CD4-positive, alpha-beta T cell treated with Interleukin-4 for 4 hours (primary cell): ENCODE measurements at regions not wholly inside any gene's neighbourhood (a gene's known extent, or its start where the extent isn't known, plus 50 kb on each side); places are given as distances from the start of the nearest gene placed in this dataset.

Experiments used
- DNase-seq: peaks from one replicate; pipeline ENCODE4 v3.0.0-alpha.2; 2020

DNA sequence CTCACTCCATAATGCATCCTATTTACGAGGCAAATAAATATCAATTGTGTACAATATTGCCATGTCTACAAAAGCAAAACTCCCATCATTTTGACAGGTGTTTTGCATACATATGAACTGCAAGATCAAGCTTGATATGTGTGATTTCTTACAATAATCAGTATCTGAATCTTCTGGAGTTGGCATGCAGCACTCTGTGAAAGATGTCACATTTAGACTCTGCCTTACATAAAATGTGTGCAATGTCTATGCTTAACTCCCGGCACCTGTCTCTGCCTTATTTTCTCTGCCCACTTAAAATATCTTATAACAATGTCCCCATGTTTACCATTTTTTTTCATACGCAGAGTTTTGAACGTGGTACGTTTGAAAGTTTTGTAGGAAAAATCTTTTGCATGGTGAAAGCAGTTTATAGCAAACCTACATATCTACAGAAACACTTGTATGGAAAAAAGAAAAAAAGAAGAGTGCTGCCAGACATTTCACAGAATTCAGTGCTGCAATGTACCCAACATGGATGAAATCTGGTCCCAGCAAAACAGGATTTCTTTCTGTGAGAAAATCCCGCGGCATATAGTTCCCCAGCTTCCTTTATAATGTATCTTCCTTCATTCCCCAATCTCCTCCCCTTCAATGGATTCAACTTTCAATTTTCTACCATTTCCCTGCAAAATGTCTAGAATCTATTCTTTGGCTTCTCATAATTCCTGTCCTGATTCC is 114.1 kb upstream of the NRP1 start:
- DNase-seq: no peak

DNA sequence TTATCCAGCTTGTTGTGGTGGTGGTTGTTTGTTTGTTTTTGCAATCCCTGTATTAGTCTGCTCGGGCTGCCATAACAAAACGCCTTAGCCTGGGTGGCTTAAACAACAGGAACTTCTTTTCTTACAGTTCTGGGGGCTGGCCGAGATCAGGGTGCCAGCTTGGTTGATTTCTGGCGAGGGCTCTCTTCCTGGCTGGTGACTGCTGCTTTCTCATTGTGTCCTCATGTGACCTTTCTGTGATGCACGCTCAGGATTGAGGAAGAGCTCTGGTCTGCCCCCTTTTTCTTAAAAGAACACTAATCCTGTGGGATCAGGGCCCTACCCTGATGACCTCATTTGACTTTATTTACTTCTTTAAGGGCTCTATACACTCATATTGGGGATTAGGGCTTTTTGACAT is 107.1 kb upstream of the NRP1 start:
- DNase-seq: no peak

DNA sequence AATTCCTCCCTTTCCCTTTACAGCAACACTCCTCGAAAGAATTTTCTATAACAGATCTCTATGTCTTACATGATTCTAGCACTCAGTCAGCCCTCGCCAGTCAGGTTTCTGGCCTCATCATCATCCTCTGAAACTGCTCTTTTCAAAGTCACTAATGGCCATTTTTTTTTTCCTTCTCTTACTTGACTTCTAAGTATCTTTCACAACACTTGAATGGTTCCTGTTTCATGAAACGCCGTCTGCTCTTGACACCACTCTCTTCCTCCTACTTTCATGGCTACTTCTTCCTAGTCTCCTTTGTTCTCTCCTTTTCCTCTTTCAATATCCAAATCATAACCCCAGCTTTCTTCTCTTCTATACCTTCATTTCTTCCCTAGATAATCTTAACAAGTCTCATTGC is 100.5 kb upstream of the NRP1 start:
- DNase-seq: no peak

DNA sequence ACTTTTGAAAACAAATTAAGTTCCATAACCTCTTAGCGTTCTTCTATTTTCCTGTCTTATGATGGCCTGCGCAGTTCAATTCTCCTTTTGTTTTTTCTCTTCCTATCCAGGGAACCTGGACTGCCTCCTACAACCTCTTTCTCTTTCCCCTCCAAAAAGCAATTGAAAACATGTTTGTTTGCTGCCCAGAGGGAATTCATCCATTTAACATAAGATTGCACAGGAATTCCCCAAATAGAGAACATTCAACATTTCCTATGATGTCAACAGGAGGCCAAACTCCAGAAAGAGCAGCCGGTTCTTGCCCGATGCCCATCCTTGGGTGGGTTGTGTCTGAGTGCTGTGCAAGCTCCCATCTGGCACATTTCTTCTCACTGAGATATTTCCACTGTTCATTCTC is 94.2 kb upstream of the NRP1 start:
- no peak for DNase-seq

DNA sequence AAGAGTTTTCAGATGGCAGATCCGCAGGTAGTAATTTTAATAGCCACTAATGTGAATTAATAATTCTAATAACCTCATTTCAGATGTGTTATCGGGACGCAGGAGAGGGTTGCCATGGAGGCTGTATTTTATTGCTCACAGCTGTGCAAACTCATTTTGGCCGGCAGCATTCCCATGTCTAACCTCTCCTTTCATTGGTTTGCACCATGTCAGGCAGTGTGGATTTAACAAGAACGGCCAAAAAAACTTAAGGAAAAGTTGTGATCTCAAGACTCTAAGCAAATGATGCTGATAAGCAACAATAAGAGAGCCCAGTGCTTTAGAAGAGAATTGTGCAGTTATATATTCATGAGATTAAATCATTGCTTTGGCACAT is 88.7 kb upstream of the NRP1 start:
- no peak for DNase-seq

DNA sequence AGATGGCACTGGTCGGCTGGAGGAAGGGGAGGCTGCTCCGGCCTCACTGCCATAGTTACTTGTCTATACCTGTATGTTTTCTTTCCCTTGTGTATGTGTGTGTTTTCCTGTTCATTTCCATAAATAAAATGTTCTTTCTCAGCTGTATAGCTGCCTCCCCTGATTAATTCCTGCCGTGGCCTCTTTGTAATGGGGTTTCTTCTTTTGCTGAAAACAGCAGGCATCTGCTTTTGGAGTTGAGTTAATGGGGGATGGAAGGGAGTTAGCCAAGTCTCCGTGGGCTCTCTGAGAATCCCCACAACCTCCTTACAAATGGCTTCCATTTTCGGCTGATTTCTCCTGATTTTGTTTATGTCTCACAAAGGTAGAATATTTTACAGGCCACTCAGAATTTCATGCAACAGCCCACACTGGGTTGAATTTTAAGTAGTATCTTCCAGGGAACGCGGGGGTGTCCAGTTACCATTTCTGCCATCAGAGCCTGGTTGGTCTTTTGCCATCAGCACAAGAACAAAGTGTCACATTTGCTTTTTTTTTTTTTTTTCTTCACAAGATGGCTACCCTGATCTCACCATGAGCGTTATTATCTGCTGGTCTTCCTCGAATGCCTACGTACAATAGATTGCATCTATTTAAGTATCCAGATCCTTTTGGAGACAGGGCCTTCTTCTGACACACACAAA is 88.1 kb upstream of the NRP1 start:
- no peak for DNase-seq

DNA sequence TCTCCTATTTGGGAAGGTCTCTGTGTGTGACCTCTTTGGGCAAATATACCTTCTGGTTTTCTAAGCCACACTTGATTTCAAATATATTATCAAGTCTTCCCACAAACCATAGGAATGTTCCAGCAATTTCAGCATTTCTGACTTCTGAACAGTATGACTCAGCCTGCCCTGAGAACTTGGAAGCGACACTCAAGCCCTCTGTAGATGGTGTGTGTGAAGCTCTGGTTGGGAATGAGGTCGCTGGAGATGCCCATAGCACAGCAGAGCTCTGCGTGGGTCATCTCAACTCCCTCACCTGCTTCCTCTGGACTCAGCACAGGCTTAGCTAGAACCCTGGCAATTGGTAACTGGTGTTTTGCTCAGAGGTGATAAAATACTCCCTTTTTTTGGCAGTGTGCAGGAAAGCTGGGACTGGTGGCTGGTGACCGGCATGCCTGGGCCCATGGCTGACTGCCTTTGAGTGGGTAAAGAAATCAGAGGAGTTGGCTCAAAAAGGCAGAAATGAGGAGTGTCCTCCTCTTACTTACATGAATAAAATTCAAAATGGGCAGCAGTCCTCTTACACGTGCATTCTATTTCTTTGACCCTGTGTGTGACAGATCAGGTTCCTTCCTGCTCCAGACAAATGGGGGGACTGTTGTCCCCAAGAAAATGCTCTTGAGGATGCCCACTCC is 87.5 kb upstream of the NRP1 start:
- no peak for DNase-seq

DNA sequence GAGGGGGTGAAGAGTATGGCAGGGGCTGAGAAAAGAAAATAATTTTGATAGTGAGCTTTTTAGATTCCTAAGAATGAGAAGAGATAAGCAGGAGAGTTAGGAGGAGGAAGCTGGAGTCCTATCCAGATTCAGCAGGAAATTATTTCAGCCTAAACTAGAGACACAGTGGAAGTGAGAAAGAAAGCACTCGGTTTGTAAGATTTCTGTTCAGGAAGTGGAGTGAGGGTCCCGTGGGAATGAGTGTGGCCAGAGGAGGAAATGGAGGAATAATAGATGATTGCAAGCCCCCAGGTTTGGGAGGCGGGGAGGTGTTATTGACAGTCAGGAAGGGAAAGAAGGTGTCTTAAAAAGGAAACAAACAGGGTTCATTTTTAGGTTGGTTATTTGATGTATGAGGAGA is 84.8 kb upstream of the NRP1 start:
- DNase-seq: no peak

DNA sequence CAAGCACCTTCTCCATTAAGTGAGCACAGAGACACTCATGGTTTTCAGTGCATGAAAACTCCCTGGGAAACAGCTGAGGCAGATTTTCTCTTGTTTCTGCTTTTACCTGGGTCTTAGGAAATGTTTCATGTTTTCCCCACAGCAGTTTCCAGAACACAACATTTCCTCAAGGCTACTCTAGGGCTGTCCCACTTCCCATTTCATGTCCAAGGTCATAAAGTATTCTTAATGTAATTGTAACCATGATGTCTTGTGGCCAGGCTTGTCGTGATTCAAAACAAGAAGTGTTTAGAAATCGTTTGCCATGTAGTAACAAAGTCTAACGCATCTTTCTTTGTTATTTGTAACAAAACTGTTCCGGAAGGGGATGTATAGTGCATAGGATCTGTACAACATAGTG is 83.8 kb upstream of the NRP1 start:
- no peak for DNase-seq

DNA sequence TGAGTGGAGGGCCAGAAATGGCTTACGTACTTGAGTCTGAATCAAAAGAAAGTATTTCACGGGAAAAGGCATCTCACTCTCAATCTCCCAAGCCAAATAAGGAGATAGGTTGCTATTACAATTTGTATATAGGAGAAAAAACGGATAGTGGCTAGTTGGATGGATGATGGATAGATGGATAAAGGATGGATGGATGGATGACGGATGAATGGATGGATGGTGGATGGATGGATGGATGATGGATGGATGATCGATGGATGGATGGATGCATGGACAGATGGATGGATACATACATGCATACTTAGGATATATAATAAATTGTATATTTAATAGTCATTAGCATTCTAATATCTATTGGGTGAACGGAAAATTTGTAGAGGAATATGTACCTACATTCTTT is 82.2 kb upstream of the NRP1 start:
- no peak for DNase-seq

DNA sequence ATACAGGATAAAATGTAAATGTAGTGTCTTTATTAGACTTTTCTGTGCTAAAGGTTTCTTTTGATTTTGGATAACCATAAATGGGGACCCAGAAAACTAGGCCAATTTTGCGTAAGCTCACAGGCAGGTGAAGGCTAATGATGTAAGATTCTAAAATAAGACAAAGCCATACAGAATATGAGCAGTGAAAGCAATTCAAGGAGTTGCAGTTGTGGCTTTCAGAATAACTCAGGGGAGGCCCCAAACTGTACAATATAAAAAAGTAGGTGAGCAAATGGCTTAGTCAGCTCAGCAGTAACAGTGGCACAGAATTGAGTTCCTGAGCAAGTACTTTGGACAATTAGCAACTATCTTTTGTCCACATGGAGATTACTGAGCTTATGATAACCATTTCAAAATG is 81.7 kb upstream of the NRP1 start:
- DNase-seq: no peak

DNA sequence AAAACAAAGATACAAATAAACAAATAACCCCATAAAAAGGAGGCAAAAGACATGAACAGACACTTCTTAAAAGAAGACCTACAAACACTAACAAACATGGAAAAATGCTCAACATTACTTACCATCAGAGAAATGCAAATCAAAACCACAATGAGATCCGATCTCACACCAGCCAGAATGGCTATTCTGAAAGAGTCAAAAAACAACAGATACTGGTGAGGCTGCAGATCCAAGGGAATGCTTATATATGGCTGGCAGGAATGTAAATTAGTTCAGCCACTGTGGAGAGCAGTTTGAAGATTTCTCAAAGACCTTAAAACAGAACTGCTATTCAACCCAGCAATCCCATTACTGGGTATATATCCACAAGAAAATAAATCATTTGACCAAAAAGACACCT is 80.4 kb upstream of the NRP1 start:
- no peak for DNase-seq

DNA sequence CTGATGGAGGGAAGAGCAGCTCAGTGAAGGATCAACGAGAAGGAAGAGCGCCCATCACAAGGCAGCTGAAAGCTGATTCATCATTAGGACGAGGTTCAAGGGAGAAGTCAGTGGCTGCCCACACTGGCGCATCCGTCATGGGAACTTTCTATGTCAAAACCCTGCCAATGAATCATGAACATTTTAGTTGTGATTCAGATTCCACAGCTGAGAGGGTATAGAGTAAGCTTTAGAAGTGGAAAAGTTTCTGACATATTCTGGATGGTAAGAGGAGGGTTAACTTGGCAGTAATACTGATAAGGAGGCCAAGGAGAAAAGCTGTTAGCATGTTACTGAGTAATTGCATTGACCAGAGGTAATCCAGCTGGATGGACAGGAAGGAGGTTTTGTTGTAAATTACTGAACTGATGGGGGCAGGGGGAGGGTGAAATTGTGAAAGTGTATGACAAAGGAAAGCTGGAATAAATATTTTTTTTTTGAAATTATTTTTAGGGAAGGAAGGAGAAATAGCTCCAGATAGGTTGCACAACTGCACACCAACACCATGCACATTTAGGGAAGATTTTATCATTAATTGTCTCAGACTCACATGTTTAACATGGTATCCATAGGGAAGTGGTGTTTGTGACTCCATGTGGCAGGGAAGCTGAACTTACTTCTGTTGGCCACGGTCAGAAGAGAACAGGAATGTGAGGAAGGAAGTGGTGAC is 78.3 kb upstream of the NRP1 start:
- no peak for DNase-seq

DNA sequence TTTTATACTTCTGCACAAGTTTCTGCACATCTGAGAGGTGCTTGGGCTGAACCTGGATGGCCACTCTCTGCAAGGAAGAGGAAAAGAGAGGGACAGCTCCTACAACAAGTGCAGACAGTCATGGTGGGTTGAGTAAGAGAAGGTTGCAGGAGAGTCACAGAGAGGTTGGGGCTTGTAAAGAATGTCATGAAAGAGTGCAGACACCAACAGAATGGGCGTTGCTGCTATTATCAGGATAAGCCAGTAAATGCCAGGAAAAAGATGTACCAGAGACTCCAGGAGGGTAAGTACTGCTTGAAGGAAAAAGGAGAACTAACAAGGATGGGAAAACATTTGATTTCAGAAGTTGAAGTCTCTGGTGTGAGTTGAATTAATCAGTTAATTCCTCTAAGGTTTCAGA is 77.8 kb upstream of the NRP1 start:
- no peak for DNase-seq

DNA sequence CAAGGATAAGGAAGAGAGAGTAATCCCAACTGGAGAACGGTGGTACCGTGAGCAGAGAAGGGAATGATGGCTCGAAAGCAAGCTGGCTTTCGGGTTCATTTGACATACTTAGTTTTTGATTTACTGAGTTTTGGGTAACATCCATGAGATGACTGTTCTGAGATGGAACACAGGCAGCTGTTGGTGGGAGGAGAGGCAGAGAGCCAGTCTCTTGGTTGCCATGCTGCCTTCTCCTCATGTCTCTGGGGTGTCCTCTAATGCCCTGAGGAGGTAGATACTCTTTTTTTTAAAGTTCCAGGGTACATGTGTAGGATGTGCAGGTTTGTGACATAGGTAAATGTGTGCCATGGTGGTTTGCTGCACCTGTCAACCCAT is 76.4 kb upstream of the NRP1 start:
- no peak for DNase-seq

DNA sequence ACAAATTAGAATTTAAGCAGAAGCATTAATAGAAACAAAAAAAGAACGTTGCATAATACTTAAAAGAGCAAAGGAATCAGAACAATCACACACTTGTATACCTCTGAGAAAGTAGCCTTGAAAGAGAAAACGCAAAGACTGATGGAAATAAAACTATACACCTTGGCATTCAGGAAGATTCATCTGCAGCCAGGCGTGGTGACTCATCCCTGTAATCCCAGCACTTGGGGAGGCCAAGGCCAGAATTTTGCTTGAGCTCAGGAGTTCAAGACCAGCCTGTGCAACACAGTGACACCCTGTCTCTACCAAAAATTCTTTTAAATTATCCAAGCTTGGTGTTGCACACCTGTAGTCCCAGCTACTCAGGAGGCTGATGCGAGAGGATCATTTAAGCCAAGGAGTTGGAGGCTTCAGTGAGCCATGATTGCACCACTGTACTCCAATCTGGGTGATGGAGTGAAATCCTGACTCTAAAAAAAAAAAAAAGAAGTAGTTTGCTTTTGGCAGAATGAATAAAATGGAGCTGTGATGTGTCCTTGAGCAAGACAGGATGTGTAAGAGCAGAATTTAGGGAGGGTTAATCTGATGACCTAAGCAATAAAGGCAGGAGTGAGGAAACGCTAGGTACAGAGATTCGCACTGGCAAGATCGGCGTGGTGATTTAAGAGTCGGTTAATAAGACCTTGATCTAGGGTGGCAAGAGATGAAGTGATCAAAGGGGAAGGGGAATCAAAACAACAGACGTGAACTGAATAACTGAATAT is 75.8 kb upstream of the NRP1 start:
- DNase-seq: no peak

DNA sequence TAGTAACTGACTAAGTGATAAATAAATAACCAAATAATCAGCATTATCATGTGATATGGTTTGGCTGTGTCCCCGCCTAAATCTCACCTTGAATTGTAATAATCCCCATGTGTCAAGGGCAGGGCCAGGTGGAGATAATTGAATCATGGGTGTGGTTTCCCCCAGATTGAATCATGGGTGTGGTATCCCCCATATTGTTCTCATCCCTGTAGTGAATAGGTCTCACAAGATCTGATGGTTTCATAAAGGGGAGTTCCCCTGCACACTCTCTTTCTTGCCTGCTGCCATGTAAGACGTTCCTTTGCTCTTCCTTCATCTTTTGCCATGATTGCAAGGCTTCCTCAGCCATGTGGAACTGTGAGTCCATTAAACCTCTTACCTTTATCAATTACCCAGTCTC is 72.1 kb upstream of the NRP1 start:
- no peak for DNase-seq

DNA sequence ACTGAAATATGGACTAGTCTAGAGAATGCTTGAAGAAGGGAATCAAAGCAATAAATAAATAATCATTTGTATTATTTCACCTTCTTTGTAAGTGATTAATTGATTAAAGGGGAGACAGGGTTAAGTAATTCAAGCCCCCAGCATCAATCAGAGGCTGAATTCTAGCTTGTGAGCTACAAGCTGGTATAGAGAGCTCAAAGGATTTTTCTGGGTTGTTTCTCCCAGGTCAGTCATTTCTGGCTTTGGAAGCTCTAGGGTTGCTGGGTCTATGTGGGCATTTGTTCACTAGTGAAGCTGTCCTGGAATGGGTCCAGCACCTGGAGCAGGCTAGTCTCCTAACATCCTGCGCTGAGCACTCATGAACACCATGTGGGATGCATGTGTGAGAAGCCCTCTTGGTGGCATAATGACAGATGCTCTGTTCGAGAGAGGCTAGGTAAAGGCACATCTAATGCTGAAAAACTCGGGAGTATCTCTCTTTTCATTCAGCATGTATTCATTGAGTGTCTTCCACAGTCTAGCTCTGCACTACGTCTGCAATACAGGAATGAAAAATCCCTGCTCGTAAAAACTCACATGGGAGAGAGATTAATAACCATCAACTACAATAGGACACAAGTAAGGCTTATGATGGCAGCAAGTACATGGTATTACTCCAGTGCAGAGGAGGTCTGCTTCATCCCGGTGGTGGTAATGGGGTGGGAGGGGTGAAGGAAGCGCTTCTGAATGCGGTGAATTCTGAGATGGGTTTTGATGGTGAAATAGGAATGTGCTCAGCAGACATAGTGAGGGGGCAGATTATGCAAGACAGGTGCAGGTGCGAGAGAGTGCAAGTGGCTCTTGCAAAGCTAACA is 68.0 kb upstream of the NRP1 start:
- no peak for DNase-seq

DNA sequence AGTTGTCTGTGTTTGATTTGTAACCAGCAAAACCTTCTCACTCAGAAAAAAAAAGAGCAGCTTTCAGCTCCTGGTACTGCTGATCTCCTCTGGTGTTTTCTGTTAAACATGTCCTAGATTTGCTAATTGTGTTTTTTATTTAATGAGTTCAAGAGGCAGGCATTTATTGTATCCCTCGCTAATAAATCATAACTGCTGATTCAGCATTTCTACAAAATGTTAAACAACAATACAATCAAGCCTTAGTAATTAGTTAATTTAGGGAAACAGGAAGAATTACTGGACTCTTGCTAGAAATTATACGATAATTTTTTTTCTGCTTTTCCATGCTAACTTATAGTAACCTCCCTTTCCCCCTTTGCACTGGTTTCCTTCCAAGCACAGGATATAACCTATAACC is 66.8 kb upstream of the NRP1 start:
- no peak for DNase-seq

DNA sequence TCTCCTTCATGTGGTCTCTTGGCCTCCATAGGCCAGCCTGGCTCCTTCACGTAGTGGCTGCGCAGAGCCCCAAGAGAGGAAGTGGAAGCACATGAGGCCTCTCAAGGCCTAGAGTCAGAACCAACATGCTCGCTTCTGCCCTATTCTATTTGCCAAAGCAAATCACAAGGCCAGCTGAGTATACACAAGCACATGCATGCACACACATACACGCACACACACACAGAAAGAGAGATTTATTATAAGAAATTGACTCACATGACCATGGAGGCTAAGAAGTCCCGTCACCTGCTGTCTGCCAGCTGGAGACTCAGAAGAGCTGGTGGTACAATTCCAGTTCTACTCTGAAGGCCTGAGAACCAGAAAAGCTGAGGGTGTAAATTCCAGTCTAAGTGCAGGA is 64.3 kb upstream of the NRP1 start:
- DNase-seq: no peak

DNA sequence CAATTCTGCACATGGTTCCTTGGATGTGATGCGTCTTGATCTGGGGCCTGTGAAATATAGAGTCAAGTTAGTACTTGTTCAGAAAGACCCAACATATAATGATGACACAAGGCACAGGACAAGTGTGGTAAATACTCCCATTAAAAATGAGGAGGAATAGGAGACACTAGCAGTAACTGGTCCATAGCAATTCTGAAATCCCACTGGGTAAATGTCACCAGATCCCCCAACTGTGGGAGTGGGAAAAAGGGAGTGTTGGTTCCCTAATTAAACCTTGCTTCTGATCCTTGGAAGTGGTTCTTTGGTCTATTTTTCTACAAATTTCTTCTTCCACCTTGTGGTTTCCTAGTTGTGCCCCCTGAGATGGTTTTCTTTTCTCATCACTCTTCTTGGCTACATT is 62.5 kb upstream of the NRP1 start:
- no peak for DNase-seq

DNA sequence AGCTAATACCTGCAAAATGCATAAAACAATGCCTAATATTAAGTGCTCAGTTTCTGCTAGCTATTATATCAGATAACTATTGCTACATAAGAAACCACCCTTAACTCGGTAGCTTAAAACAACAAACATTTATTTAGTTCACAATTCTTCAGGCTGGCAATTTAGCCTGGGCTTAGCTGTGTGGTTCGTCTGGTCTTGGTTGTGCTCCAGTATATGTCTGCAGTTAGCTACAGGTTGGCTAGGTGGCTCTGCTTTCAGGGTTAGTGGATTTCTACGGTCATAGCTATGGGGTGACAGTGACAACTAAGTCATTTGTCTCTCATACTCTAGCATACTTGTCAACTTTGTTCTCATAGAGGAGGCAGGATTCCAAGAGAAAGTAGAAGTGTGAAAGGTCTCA is 61.8 kb upstream of the NRP1 start:
- no peak for DNase-seq
